Left hindlimb (tissue), 1 donor: ENCODE measurements at regions not wholly inside any gene's neighbourhood (a gene's known extent, or its start where the extent isn't known, plus 50 kb on each side); places are given as distances from the start of the nearest gene placed in this dataset.
A peak's percentile ranks its signal among the peaks of the same experiment; 100 is the strongest.
"Not testable (repeated sequence)": the region's sequence is repeated elsewhere in the genome, so short reads cannot be mapped to it uniquely, and the experiment has no call there.

Experiments
- DNase-seq: peaks from one replicate; pipeline ENCODE4 v3.0.0-alpha.2; 2018

GRCh38 chr7:133132906-133133305 lies 51.0 kb upstream of the CHCHD3 start:
- DNase-seq = no peak

- no peak for DNase-seq
Observed at GRCh38 chr7:133134810-133135209, 52.9 kb upstream of the CHCHD3 start.

GRCh38 chr7:133135451-133135850 lies 53.6 kb upstream of the CHCHD3 start:
- DNase-seq = no peak

GRCh38 chr7:133139350-133139749 lies 57.5 kb upstream of the CHCHD3 start:
- DNase-seq = peak; percentile 32

GRCh38 chr7:133139801-133140200 lies 57.9 kb upstream of the CHCHD3 start:
- no peak for DNase-seq

- no peak for DNase-seq
Observed at GRCh38 chr7:133140994-133141595, 59.2 kb upstream of the CHCHD3 start.

- no peak for DNase-seq
Observed at GRCh38 chr7:133150760-133151159, 68.9 kb upstream of the CHCHD3 start.

GRCh38 chr7:133152875-133153274 lies 71.0 kb upstream of the CHCHD3 start:
- DNase-seq = no peak

GRCh38 chr7:133155146-133155545 lies 73.3 kb upstream of the CHCHD3 start:
- DNase-seq = no peak

- DNase-seq = no peak
Observed at GRCh38 chr7:133155642-133156041, 73.8 kb upstream of the CHCHD3 start.

- DNase-seq = no peak
Observed at GRCh38 chr7:133157045-133157444, 75.2 kb upstream of the CHCHD3 start.

- DNase-seq = no peak
Observed at GRCh38 chr7:133164498-133164897, 82.6 kb upstream of the CHCHD3 start.

GRCh38 chr7:133165001-133165400 lies 83.1 kb upstream of the CHCHD3 start:
- no peak for DNase-seq

GRCh38 chr7:133165529-133165928 lies 83.6 kb upstream of the CHCHD3 start:
- no peak for DNase-seq

GRCh38 chr7:133167300-133167699 lies 85.4 kb upstream of the CHCHD3 start:
- no peak for DNase-seq

- DNase-seq = not testable (repeated sequence)
Observed at GRCh38 chr7:133169167-133169822, 83.6 kb upstream of the EXOC4 start.

GRCh38 chr7:133177476-133177875 lies 75.4 kb upstream of the EXOC4 start:
- DNase-seq = not testable (repeated sequence)

GRCh38 chr7:133180717-133181116 lies 72.2 kb upstream of the EXOC4 start:
- DNase-seq = no peak

- no peak for DNase-seq
Observed at GRCh38 chr7:133183042-133183794, 69.7 kb upstream of the EXOC4 start.

GRCh38 chr7:133183969-133184368 lies 68.9 kb upstream of the EXOC4 start:
- DNase-seq = no peak

- no peak for DNase-seq
Observed at GRCh38 chr7:133185512-133185911, 67.4 kb upstream of the EXOC4 start.

- DNase-seq = no peak
Observed at GRCh38 chr7:133186060-133186459, 66.8 kb upstream of the EXOC4 start.

GRCh38 chr7:133190172-133190528 lies 62.7 kb upstream of the EXOC4 start:
- no peak for DNase-seq

- no peak for DNase-seq
Observed at GRCh38 chr7:133190650-133191049, 62.2 kb upstream of the EXOC4 start.
